Islet of Langerhans (tissue), 1 donor: ENCODE measurements at regions not wholly inside any gene's neighbourhood (a gene's known extent, or its start where the extent isn't known, plus 50 kb on each side); places are given as distances from the start of the nearest gene placed in this dataset.
"Not testable (repeated sequence)": the region's sequence is repeated elsewhere in the genome, so short reads cannot be mapped to it uniquely, and the experiment has no call there.

ENCODE experiments used
- FAIRE-seq: peaks from one replicate; lab custom pipeline; 2011; peaks lifted over from hg19 to GRCh38; lab: Jason Lieb, UNC

GRCh38 chr12:97005174-97005573 lies 98.1 kb downstream of the NEDD1 start:
- no peak for FAIRE-seq

DNA sequence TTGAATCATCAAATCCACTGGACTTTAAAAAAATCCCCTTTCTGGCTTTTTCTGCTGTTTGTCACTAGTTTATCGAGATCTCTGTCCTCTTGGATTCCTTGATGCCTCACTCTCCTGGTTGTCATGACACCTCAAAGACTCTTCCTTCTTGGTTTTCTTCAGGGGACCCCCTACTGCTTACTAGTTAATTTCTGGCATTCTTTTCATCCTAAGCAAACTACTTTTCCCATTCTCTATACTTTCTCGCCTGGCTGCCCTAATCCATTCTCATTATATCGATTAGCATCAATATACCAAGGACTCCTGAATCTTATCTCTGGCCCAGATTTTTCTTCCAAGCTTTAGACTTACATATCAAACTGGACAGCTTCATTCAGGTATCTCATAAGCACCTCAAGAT lies 98.6 kb downstream of the NEDD1 start:
- no peak for FAIRE-seq

GRCh38 chr12:97006585-97006984 lies 99.5 kb downstream of the NEDD1 start:
- no peak for FAIRE-seq

- FAIRE-seq: no peak
Measured at GRCh38 chr12:97016163-97016562, 109.1 kb downstream of the NEDD1 start.

DNA sequence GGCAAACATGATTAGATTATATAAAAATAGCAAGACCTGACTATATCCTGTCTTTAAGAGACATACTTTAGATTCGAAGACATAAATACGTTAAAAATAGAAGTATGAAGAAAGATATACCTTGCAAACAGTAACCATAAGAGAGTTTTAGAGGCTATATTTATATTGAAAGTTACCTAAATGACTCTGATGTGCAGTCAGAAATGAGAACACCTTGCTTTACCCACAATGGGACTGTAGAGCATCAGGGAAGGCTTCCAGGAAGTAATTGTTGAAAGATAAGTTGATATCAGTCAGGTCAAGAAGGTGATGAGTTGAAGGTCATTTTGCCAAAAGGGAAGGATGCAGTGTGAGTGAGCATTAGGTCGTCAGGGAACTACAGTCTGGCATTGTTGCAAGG lies 110.2 kb downstream of the NEDD1 start:
- FAIRE-seq: no peak

GRCh38 chr12:97022536-97023230 lies 115.6 kb downstream of the NEDD1 start:
- FAIRE-seq: no peak

- no peak for FAIRE-seq
Measured at GRCh38 chr12:97024393-97024792, 117.3 kb downstream of the NEDD1 start.

DNA sequence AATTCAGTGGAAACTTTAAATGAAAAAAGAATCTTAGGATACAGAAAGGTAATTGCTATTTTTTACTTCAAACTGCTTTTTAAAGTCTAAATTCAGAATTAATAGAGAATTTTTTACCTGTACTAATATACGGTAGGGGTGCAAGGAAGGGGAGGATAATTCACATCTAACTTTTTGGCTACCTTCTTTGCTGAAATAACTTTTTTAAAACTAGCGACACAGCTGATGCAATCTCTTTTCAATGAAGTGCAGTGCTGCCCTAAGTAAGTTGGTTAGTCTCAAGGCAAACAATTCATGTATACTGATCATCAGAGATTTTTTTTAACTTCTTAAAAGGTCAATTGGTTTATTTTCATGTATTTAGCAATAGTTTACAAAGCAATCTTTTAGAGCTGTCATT lies 119.8 kb downstream of the NEDD1 start:
- no peak for FAIRE-seq

GRCh38 chr12:97027482-97027881 lies 120.4 kb downstream of the NEDD1 start:
- no peak for FAIRE-seq

DNA sequence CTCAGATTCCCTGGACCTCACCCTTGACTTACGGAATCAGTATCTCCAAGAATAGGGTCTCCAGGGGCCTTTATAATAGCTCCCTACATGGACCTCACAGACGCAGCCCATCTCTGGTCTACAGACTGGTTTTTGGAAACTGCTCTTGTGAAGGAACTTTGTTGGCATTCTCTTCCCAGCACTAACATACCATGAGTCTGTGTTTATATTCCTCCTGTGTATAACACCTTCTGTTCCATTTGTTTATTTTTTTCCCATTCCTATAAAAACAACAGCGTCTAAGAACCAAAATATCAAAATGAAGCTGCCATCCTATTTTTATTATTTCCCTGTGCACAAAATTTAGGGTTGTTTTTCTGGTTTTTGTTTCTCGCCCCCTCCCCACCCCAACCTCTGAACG lies 131.1 kb downstream of the NEDD1 start:
- no peak for FAIRE-seq

GRCh38 chr12:97038834-97039233 lies 131.8 kb downstream of the NEDD1 start:
- FAIRE-seq: no peak

- no peak for FAIRE-seq
Measured at GRCh38 chr12:97046901-97047300, 139.8 kb downstream of the NEDD1 start.

GRCh38 chr12:97047361-97047760 lies 140.3 kb downstream of the NEDD1 start:
- no peak for FAIRE-seq

GRCh38 chr12:97048421-97049035 lies 141.5 kb downstream of the NEDD1 start:
- FAIRE-seq: no peak

DNA sequence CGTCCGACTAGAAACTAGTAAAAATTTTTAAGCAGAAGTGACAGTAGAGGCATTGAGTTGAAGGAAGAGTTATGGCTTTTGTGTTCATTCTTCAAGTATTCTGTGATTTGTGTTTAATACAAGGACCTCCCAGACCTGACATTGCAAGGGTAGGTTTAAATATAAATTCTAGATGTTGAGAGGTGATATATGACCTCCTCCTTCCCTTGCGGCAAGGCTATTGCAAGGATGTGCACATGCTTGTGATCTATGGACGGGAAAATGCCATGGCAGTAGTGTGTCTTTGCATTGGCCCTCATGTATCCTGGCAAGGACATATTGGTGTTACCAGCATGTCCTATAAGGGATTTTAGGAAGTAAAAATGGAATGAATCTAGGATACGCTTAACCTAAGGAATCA lies 143.5 kb downstream of the NEDD1 start:
- FAIRE-seq: no peak

DNA sequence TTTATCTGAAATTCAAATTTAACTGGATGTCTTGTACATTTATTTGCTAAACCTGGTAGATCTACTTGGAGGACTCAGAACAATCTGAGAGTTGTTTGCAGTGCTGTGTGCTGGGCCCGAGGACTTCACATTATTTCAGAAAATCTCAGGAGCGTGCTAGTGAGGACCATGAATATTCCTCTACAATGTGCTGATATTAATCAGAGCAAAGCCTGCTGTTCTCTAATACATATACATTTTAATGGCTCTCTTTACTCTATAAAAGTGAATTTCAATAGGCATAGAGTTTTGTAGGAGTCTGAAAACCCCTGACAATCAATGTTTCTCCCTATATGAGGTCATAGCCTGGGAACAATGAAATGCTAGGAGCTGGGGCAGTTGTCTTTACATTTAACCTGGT lies 144.3 kb downstream of the NEDD1 start:
- FAIRE-seq: no peak

DNA sequence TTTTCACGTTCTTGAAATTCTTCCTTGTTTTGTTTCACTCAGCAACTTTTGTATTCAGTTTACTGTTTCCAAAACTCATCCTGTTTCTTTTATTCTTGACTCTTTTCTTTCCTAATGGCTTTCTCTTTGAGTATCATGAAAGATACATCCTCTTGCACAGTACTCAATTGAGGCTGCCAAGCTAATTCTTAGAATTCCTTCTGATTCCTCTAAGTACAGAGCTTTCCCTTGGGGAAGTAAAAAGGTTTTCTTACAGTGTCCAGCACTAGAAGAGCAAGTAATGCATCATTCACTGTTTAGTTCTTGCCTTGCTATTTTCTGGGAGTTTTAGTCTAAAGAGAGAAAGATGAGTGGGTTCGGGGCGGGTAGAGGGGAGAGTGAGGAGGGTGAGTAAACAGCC lies 154.1 kb downstream of the NEDD1 start:
- FAIRE-seq: no peak

GRCh38 chr12:97063292-97063935 lies 156.4 kb downstream of the NEDD1 start:
- FAIRE-seq: no peak

GRCh38 chr12:97075161-97075933 lies 168.3 kb downstream of the NEDD1 start:
- FAIRE-seq: no peak

DNA sequence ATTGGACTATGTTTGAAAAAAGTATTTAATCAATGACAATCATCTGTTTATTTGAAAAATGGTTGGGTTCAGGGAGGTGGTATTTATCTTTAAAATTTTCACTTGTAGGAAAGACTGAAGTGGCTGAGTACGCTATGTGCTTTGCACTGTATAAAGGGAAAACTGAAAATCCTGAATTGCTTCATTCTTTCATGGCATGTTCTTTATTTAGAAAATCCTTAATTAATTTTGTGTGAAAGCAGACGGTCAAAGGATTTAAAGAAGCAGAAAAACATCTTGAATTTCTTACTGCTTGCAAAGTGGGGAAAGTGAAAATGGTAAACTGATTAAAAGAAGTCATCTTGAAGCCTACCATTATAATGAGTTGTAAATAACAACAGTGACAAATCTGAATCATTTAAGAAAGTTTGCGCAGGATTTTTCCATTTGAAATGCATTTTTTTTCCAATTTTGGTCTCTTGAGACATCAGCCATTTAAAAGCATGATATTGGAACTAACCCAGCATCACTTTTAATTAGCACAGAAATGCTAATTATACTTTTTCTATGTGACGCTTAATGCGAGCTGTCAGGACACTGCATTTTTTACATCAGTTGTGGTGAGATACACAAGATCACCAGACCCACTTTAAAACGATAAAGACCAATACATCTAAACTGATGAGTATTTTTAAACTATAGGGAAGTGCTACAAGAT lies 169.0 kb downstream of the NEDD1 start:
- no peak for FAIRE-seq

GRCh38 chr12:97076912-97077311 lies 169.9 kb downstream of the NEDD1 start:
- not testable (repeated sequence) for FAIRE-seq

DNA sequence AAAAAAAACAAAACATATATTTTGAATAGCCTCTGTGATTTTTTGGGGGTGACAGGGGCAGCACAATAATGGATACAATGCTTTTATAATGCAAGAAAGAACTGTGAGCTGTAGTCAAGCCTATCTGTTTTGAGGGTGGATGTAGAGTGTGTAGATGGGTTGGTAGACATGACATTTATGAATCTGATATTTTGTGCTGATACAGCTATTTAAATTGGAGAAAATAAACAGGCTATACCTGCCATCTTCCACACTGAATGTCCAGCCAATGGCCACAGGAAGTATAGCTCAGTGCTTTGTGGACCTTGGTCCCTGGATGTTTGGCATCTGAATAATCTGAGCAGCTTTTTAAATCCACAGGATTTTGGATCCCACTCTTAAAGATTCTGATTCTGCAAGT lies 175.0 kb downstream of the NEDD1 start:
- FAIRE-seq: no peak
